ENCODE measurements at regions not wholly inside any gene's neighbourhood (a gene's known extent, or its start where the extent isn't known, plus 50 kb on each side); places are given as distances from the start of the nearest gene placed in this dataset.

DNA sequence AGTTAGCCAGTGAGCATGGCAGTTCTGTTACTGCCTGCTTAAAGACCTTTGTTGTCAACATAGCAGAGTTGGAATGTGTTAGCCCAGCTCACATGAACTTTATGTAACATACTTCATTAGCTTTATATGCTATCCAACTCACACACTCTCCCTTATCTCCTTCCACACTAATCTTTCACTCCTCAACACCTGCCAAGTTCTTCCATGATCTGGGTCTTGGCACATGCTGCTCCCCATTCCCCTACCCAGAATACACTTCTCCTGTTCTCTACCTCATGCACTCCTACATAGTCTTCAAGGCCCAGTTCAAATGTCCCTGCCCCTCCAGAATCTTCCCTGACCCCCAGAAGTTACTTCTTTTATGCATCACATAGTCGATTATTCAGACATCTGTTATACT, 179.3 kb downstream of the KATNAL1 start:
- DNase-seq (ENCODE audit: low read depth) = no peak
- TF ChIP-seq, protein P1, sequence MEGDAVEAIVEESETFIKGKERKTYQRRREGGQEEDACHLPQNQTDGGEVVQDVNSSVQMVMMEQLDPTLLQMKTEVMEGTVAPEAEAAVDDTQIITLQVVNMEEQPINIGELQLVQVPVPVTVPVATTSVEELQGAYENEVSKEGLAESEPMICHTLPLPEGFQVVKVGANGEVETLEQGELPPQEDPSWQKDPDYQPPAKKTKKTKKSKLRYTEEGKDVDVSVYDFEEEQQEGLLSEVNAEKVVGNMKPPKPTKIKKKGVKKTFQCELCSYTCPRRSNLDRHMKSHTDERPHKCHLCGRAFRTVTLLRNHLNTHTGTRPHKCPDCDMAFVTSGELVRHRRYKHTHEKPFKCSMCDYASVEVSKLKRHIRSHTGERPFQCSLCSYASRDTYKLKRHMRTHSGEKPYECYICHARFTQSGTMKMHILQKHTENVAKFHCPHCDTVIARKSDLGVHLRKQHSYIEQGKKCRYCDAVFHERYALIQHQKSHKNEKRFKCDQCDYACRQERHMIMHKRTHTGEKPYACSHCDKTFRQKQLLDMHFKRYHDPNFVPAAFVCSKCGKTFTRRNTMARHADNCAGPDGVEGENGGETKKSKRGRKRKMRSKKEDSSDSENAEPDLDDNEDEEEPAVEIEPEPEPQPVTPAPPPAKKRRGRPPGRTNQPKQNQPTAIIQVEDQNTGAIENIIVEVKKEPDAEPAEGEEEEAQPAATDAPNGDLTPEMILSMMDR (IDR thresholded peaks at IDR 0.05; ENCODE audit: insufficient read depth, low read depth, low read length, missing control alignments) = no peak
- no peak overlapping the region for H3K4me3 ChIP-seq (ENCODE audit: low read depth, low read length)

DNA sequence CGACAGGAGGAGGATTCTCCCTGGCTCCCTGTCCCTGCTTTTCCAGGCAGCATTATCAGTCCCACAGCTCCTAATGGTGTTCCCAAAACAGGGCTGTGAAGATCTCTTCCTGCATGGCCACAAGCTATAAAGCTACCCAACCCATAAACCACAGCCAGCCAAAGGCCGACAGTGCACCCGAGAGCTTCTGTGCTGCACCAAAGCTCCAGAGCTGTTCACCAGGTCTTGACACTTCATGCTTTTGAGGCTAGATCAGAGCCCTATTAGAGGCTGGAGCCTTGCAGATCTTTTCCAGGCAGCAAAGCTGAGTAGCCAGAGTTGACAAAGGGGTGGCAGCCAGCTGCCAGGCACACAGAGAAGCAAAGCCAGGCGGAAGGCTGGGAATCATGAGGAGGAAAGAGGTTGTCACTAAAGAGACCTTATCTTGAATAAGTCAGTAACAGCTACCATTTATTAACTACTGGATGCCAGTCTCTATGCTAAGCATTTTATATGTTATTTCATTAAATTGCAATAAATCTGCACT, 180.4 kb downstream of the KATNAL1 start:
- H3K4me3 ChIP-seq (ENCODE audit: low read depth, low read length) = no peak overlapping the region
- no peak for DNase-seq (ENCODE audit: low read depth)
- TF ChIP-seq, protein P1 (IDR thresholded peaks at IDR 0.05; ENCODE audit: insufficient read depth, low read depth, low read length, missing control alignments) = no peak

DNA sequence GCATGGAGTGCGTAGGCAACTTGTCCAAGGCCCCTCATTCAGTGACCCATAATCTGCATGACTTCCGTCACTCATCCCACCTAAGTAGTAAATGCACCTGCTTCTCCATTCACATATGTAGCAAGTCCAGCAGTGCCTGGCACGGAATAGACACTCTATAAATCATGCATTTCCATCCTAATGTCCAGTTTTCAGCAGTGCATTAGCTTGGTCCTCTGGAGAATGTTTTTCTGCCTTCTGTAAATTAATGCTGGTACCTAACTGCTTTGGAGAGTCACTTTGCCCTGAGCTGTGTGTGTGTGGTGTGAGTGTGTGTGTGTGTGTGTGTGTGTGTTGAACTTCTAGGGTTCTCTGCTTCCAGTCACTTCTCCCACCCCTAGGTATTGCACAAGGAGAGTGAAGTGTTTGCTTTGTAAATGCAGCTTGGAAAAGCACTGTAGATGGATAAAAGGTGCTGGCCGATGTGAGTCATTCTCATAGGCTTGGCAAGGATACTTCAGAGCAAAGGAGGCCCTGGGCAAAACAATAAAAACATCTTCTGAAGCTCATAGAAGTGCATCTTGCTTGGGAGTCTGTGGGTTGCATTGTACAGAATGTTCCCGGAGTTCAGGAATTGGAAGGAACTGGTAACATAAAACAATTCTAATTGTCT, 181.8 kb downstream of the KATNAL1 start:
- TF ChIP-seq, protein P1 (IDR thresholded peaks at IDR 0.05; ENCODE audit: insufficient read depth, low read depth, low read length, missing control alignments) = no peak
- DNase-seq (ENCODE audit: low read depth) = no peak
- H3K4me3 ChIP-seq (ENCODE audit: low read depth, low read length) = no peak overlapping the region

DNA sequence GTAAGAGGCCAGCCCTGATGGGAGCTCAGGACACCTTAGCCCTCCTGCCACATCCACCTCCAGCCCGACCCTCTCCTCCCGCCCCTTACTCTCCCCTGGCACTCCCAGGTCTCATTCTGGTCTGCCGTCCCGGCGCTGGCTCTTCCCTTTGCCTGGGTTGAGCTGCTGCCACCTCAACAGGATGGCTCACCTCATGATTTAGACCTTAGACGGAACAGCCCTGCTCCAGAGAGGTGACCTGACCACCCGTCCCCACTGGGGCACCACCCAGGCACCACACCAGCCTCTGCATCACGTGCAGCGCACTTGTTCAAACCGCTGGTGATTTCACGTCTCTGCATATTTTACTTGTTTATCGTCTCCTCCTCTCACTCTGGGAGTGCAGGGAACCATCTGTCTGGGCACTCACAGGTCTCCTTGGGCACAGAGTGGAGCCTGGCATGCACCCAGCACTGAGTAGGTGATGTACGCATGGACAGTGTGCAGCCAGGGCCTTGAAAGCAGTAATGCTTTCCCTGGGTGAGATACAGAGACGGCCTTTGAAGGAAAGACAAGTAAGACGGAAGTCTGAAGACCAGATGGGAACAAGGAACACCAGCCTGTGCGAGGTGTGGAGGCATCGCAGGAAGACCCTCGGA, 183.1 kb downstream of the KATNAL1 start:
- H3K4me3 ChIP-seq (ENCODE audit: low read depth, low read length) = no peak overlapping the region
- TF ChIP-seq, protein P1 (IDR thresholded peaks at IDR 0.05; ENCODE audit: insufficient read depth, low read depth, low read length, missing control alignments) = no peak
- DNase-seq (ENCODE audit: low read depth) = no peak

DNA sequence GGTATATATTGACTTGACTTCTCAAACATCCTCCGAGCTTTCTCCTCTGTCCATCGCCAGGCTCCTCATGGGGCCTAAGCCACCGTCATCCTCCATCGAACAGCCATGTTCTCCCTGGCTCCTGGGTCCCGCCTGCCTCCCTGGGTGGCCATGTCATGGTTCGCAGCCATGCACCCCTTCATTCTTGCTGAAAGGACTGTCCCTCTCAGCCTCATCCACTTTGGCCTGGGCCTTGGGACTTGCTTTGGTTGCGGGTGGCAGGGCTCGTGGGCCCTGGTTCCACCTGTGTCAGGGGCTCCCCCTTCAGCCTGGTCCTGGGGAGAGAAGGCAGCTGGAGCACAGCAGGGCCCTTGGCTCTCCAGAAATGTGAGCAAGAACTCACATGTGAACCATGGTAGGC, 183.8 kb downstream of the KATNAL1 start:
- TF ChIP-seq, protein P1 (IDR thresholded peaks at IDR 0.05; ENCODE audit: insufficient read depth, low read depth, low read length, missing control alignments) = no peak
- H3K4me3 ChIP-seq (ENCODE audit: low read depth, low read length) = no peak overlapping the region
- no peak for DNase-seq (ENCODE audit: low read depth)

DNA sequence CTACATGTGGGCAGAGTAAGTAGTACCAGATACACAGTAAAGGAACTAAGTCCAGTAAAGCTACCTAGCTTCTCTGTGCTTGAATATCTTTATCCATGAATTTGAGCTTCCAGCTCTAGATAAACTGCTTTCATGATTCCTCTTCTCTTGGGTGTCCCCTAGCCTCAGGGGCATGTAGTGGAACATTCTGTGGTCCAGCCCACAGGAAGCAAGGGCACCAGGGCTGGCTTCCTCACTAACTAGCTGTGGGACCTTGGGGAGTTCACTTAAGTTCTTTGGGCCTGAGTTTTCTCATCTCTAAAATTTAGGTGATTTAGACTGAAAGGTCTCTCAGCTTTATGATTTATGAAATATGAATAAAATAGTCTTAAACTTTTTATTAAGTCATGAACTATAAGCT, 185.7 kb downstream of the KATNAL1 start:
- DNase-seq (ENCODE audit: low read depth) = peak; percentile 32
- TF ChIP-seq, protein P1 (IDR thresholded peaks at IDR 0.05; ENCODE audit: insufficient read depth, low read depth, low read length, missing control alignments) = no peak

More for the DNA sequence above, 185.7 kb downstream of the KATNAL1 start:
- H3K4me3 ChIP-seq (ENCODE audit: low read depth, low read length) = no peak overlapping the region

Data from GM12865 (cell line).